PC-9 (cell line): ENCODE measurements at regions not wholly inside any gene's neighbourhood (a gene's known extent, or its start where the extent isn't known, plus 50 kb on each side); places are given as distances from the start of the nearest gene placed in this dataset.

Source experiments
- BruUV-seq: library from RNA; stranded (reverse); fragments of 400-500 nt; replicated peaks from 2 replicates; lab custom pipeline; 2021; lab: Mats Ljungman, UMichigan
- CTCF ChIA-PET: fragments of 300-600 bp; sonication (Branson Sonifier 250); formaldehyde crosslinking; loops from one replicate; lab custom pipeline; 2022; ENCODE audit warnings: antibody characterized with exemption; lab: Charles Lee
- POLR2A ChIA-PET: fragments of 300-600 bp; sonication (Branson Sonifier 250); formaldehyde crosslinking; loops from one replicate; lab custom pipeline; 2022; ENCODE audit warnings: antibody characterized with exemption; ENCODE audit not compliant: unreplicated experiment; lab: Charles Lee
- DNase-seq, 2 experiments: peaks; one replicate each; pipeline versions ENCODE4 v3.0.0 to v3.0.0-alpha.2; 2015 to 2022; ENCODE audit warnings: mixed read lengths in 1 of 2
- H2AFZ ChIP-seq: fragments of 200-600 bp; sonication (generic); 2 replicates; pipeline ENCODE4 v1.8.1; 2017; ENCODE audit warnings: antibody characterized with exemption
- H3F3A ChIP-seq: fragments of 200-600 bp; sonication (generic); 2 replicates; pipeline ENCODE4 v1.8.1; 2017; ENCODE audit warnings: antibody characterized with exemption, mild to moderate bottlenecking, low read depth; ENCODE audit not compliant: insufficient read depth
- H3K27ac ChIP-seq: fragments of 200-600 bp; sonication (generic); 2 replicates; pipeline ENCODE4 v1.6.1; 2016; ENCODE audit warnings: mixed run types
- H3K27me3 ChIP-seq: fragments of 200-600 bp; sonication (generic); 2 replicates; pipeline ENCODE4 v1.6.1; 2016; ENCODE audit warnings: low read depth, mixed run types; ENCODE audit not compliant: insufficient read depth
- H3K36me3 ChIP-seq: fragments of 200-600 bp; sonication (generic); 2 replicates; pipeline ENCODE4 v1.6.1; 2016; ENCODE audit warnings: low read depth, mixed run types
- H3K4me1 ChIP-seq: fragments of 200-600 bp; sonication (generic); replicated peaks from 2 replicates; pipeline ENCODE4 v1.6.1; 2016; ENCODE audit warnings: mixed run types; ENCODE audit not compliant: insufficient read depth
- H3K4me2 ChIP-seq: fragments of 200-600 bp; sonication (generic); 2 replicates; pipeline ENCODE4 v1.6.1; 2017; ENCODE audit warnings: mixed run types
- H3K4me3 ChIP-seq: fragments of 200-600 bp; sonication (generic); 2 replicates; pipeline ENCODE4 v1.6.1; 2016; ENCODE audit warnings: mixed run types
- H3K79me2 ChIP-seq: fragments of 200-600 bp; sonication (generic); 2 replicates; pipeline ENCODE4 v1.6.1; 2017; ENCODE audit warnings: low read depth, mixed run types
- H3K9me2 ChIP-seq: fragments of 200-600 bp; sonication (generic); 2 replicates; pipeline ENCODE4 v1.8.1; 2017; ENCODE audit warnings: mild to moderate bottlenecking; ENCODE audit not compliant: insufficient read depth
- H3K9me3 ChIP-seq: fragments of 200-600 bp; sonication (generic); 2 replicates; pipeline ENCODE4 v1.8.1; 2016; ENCODE audit warnings: low read depth; ENCODE audit not compliant: insufficient read depth
- H4K20me1 ChIP-seq: fragments of 200-600 bp; sonication (generic); 2 replicates; pipeline ENCODE4 v1.8.1; 2017; ENCODE audit not compliant: insufficient read depth
- CTCF ChIP-seq: fragments of 200-600 bp; sonication (generic); conservative IDR thresholded peaks from 2 replicates; pipeline ENCODE4 v1.6.1; 2017; ENCODE audit warnings: mixed run types, antibody characterized with exemption, mild to moderate bottlenecking, moderate library complexity
- EZH2 ChIP-seq: fragments of 200-600 bp; sonication (generic); IDR thresholded peaks from 2 replicates; pipeline ENCODE4 v1.8.0; 2017; ENCODE audit warnings: antibody characterized with exemption, low read depth
- intact Hi-C: fragments of 100-400 bp; cut with micrococcal nuclease; formaldehyde crosslinking; loops from one replicate; pipeline ENCODE4 v1.10.0; 2022; ENCODE audit not compliant: unreplicated experiment

- Histone ChIP-seq H3K4me3 (no peak overlapping the region), H3K4me2 (no peak overlapping the region), H3K27ac (no peak overlapping the region), H3K9me3 (no peaks in the 10 kb centered on the region), H3K9me2 (no peaks in the 10 kb centered on the region), H2AFZ (no peak overlapping the region), H4K20me1 (no peaks in the 10 kb centered on the region; the same call in 1 of the 2 replicates), H3K27me3 (no peaks in the 10 kb centered on the region), H3K79me2 (no peaks in the 10 kb centered on the region), H3F3A (no peaks in the 10 kb centered on the region), H3K36me3 (no peaks in the 10 kb centered on the region), H3K4me1 (no peaks in the 10 kb centered on the region)
- TF ChIP-seq EZH2 (no peak), CTCF (no peak)
- intact Hi-C loops, result no loop called here
- CTCF ChIA-PET, result no interaction called here
- DNase-seq, result peak in 1 of 2 experiments; percentile 20
- BruUV-seq, result no TSS peak
- POLR2A ChIA-PET, result no interaction called here
Measured at GRCh38 chr3:110015231-110015963, 678.1 kb upstream of the DPPA4 start.

GRCh38 chr3:110016235-110016815 is 679.0 kb upstream of the DPPA4 start:
- no TSS peak for BruUV-seq
- no peak for TF ChIP-seq EZH2
- TF ChIP-seq CTCF, result no peak
- DNase-seq, result peak in 1 of 2 experiments; percentile 11
- H2AFZ ChIP-seq, result no peak overlapping the region
- no peaks in the 10 kb centered on the region for H3K27me3 ChIP-seq
- no peaks in the 10 kb centered on the region for H3F3A ChIP-seq
- no peak overlapping the region for H3K4me3 ChIP-seq
- H3K9me3 ChIP-seq, result no peaks in the 10 kb centered on the region
- no peaks in the 10 kb centered on the region; the same call in 1 of the 2 replicates for H4K20me1 ChIP-seq
- no peaks in the 10 kb centered on the region for H3K9me2 ChIP-seq
- H3K4me1 ChIP-seq, result no peaks in the 10 kb centered on the region
- ChIA-PET CTCF (no interaction called here), POLR2A (no interaction called here)
- no peak overlapping the region for H3K4me2 ChIP-seq
- intact Hi-C loops, result no loop called here
- no peak overlapping the region for H3K27ac ChIP-seq
- no peaks in the 10 kb centered on the region for H3K36me3 ChIP-seq
- no peaks in the 10 kb centered on the region for H3K79me2 ChIP-seq

- DNase-seq, result no peak
- Histone ChIP-seq H3K4me1 (no peaks in the 10 kb centered on the region), H3F3A (no peaks in the 10 kb centered on the region), H3K27me3 (no peaks in the 10 kb centered on the region), H3K27ac (no peak overlapping the region), H3K36me3 (no peaks in the 10 kb centered on the region), H3K9me2 (no peaks in the 10 kb centered on the region), H3K79me2 (no peaks in the 10 kb centered on the region), H4K20me1 (no peaks in the 10 kb centered on the region), H2AFZ (no peak overlapping the region), H3K4me3 (no peak overlapping the region), H3K9me3 (no peaks in the 10 kb centered on the region), H3K4me2 (no peak overlapping the region)
- intact Hi-C loops, result no loop called here
- ChIA-PET CTCF (interaction anchor here (0.6 kb wide), 1 partner anchor 994 kb away, joined by 3 read pairs; no protein-coding TSS in a partner anchor), POLR2A (no interaction called here)
- no peak for TF ChIP-seq EZH2
- TF ChIP-seq CTCF, result no peak
- no TSS peak for BruUV-seq
Measured at GRCh38 chr3:110017304-110017703, 680.0 kb upstream of the DPPA4 start.
